ENCODE measurements at regions not wholly inside any gene's neighbourhood (a gene's known extent, or its start where the extent isn't known, plus 50 kb on each side); places are given as distances from the start of the nearest gene placed in this dataset.

- no peak for TF ChIP-seq ZNF274 (IDR thresholded peaks at IDR 0.05; ENCODE audit: low read depth, low read length)
- TF ChIP-seq SUZ12 (IDR thresholded peaks at IDR 0.05; ENCODE audit: extremely low read depth, insufficient read depth, insufficient read length), result no peak
Measured at GRCh38 chr1:84089867-84090266, 54.2 kb upstream of the PRKACB start.

Data from NT2/D1 (cell line).